ENCODE measurements at regions not wholly inside any gene's neighbourhood (a gene's known extent, or its start where the extent isn't known, plus 50 kb on each side); places are given as distances from the start of the nearest gene placed in this dataset.
A peak's percentile ranks its signal among the peaks of the same experiment; 100 is the strongest.
"Not testable (repeated sequence)": the region's sequence is repeated elsewhere in the genome, so short reads cannot be mapped to it uniquely, and the experiment has no call there.

DNA sequence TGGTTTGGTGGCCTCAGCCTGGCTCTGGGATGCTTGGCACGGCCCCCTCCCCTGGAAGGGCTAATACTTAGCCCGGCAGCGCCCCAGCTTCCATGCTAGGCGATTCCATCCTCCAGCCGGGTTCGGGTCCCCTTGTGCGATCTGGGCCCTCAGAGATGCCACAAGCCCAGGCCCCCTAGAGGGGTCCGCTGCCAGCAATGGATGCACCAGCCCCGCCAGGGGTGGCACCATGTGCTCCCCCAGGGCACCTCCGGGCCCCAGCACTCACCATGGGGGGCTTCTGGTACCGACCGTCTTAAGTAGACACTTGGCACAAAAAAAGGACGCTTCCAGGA, 125.7 kb upstream of the KCTD7 start:
- DNase-seq (no peak), ATAC-seq (no peak)
- no peak overlapping the region for H3K4me3 Mint-ChIP-seq
- H3K4me1 Mint-ChIP-seq (ENCODE audit: low read depth) = peaks cover 5% of the 10 kb centered on the region
- no peaks in the 10 kb centered on the region for H3K36me3 Mint-ChIP-seq (ENCODE audit: low read depth)
- CTCF ChIA-PET = no interaction called here
- no peak overlapping the region for H3K27ac Mint-ChIP-seq
- peaks cover 2% of the 10 kb centered on the region for H3K27me3 Mint-ChIP-seq
- intact Hi-C loops (cut with micrococcal nuclease) = no loop called here
- H3K9me3 Mint-ChIP-seq = no peaks in the 10 kb centered on the region
- POLR2A ChIA-PET = no interaction called here
- no peak for TF ChIP-seq CTCF (IDR thresholded peaks at IDR 0.05)

DNA sequence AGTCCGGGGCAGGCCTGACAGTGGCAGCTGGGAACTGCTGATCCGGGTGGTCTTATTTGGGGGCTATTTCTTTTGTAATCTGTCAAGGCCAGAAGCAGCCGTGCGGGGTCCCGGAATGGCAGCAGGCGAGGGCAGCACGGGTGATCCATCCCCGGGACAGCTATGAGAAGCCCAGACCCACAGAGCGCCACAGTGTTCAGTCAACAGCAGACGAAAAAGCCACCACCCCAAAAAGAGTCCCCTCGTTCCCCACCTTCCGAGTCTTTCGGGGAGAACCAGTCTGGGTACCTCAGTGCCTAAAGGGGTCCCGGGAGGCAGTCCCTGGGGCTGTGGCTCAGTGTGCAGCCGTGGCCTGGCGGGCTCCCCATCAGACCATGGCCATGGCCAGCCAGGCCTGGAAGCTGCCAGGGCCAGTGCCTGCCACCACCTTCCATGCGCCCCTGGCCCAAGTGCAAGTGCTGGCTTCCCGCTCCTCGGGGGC, 125.1 kb upstream of the KCTD7 start:
- Mint-ChIP-seq H3K4me3 (no peak overlapping the region), H3K27me3 (peaks cover 2% of the 10 kb centered on the region), H3K36me3 (ENCODE audit: low read depth) (no peaks in the 10 kb centered on the region), H3K9me3 (no peaks in the 10 kb centered on the region), H3K4me1 (ENCODE audit: low read depth) (peaks cover 5% of the 10 kb centered on the region), H3K27ac (no peak overlapping the region)
- intact Hi-C loops (cut with micrococcal nuclease) = no loop called here
- ChIA-PET CTCF (no interaction called here), POLR2A (no interaction called here)
- no peak for TF ChIP-seq CTCF (IDR thresholded peaks at IDR 0.05)
- DNase-seq (no peak), ATAC-seq (no peak)

- Mint-ChIP-seq H3K9me3 (no peaks in the 10 kb centered on the region), H3K4me1 (ENCODE audit: low read depth) (peaks cover 5% of the 10 kb centered on the region), H3K27me3 (peaks cover 2% of the 10 kb centered on the region), H3K4me3 (no peak overlapping the region), H3K27ac (no peak overlapping the region), H3K36me3 (ENCODE audit: low read depth) (no peaks in the 10 kb centered on the region)
- ChIA-PET CTCF (no interaction called here), POLR2A (no interaction called here)
- ATAC-seq (no peak), DNase-seq (no peak)
- intact Hi-C loops (cut with micrococcal nuclease) = no loop called here
- TF ChIP-seq CTCF (IDR thresholded peaks at IDR 0.05) = no peak
Observed at GRCh38 chr7:66504131-66504530, 124.5 kb upstream of the KCTD7 start.

DNA sequence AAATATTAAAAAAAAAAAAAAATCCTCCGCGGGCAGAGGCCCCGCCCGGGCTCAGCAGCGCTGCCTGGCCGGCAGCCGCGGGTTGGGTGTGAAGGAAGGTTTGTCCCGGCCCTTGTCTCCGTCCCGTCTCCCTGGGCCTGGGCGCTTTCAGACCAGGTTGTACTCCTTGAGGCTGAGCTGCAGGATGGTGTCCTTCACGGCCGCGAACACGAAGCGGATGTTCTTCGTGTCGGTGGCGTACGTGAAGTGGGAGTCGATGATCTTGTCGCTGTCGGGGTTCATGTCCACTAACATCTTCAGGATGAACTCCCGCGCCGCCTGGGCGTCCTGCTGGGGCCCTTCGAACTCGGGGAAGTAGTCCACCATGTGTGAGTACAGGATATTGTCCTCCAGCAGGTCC, 123.7 kb upstream of the KCTD7 start:
- ChIA-PET CTCF (interaction anchor here (1.3 kb wide), 1 partner anchor 91 kb away, joined by 3 read pairs; no protein-coding TSS in a partner anchor), POLR2A (interaction anchor here (1.4 kb wide), 1 partner anchor 11 kb away, joined by 4 read pairs; no protein-coding TSS in a partner anchor)
- H3K4me1 Mint-ChIP-seq (ENCODE audit: low read depth) = peaks cover 5% of the 10 kb centered on the region
- no peak overlapping the region for H3K4me3 Mint-ChIP-seq
- no peak overlapping the region for H3K27ac Mint-ChIP-seq
- ATAC-seq (no peak), DNase-seq (no peak)
- intact Hi-C loops (cut with micrococcal nuclease) = no loop called here
- no peak for TF ChIP-seq CTCF (IDR thresholded peaks at IDR 0.05)
- no peaks in the 10 kb centered on the region for H3K36me3 Mint-ChIP-seq (ENCODE audit: low read depth)
- H3K9me3 Mint-ChIP-seq = no peaks in the 10 kb centered on the region
- peaks cover 2% of the 10 kb centered on the region for H3K27me3 Mint-ChIP-seq

- ATAC-seq (peak; percentile 58), DNase-seq (peak; percentile 63)
- Mint-ChIP-seq H3K36me3 (ENCODE audit: low read depth) (no peaks in the 10 kb centered on the region), H3K27ac (no peak overlapping the region), H3K4me1 (ENCODE audit: low read depth) (peaks cover 5% of the 10 kb centered on the region), H3K4me3 (peak overlapping the region; percentile 45), H3K9me3 (no peaks in the 10 kb centered on the region), H3K27me3 (peaks cover 2% of the 10 kb centered on the region)
- ChIA-PET CTCF (interaction anchor here (1.3 kb wide), 1 partner anchor 92 kb away, joined by 3 read pairs; no protein-coding TSS in a partner anchor), POLR2A (interaction anchor here (1.4 kb wide), 1 partner anchor 12 kb away, joined by 4 read pairs; no protein-coding TSS in a partner anchor)
- TF ChIP-seq CTCF (IDR thresholded peaks at IDR 0.05) = no peak
- intact Hi-C loops (cut with micrococcal nuclease) = no loop called here
Observed at GRCh38 chr7:66505531-66506451, 122.9 kb upstream of the KCTD7 start.

- POLR2A ChIA-PET = interaction anchor here (0.7 to 1.3 kb wide), 2 partner anchors 13 to 23 kb away, joined by 3 to 4 read pairs; no protein-coding TSS in a partner anchor
- H3K27me3 Mint-ChIP-seq; H3K9me3 Mint-ChIP-seq; H3K36me3 Mint-ChIP-seq (ENCODE audit: low read depth); H3K4me1 Mint-ChIP-seq (ENCODE audit: low read depth); CTCF ChIA-PET; H3K27ac Mint-ChIP-seq; intact Hi-C loops (cut with micrococcal nuclease); ATAC-seq: not testable (repeated sequence)
- peak overlapping the region; percentile 45 for H3K4me3 Mint-ChIP-seq
- peak; percentile 21 for DNase-seq
Observed at GRCh38 chr7:66506703-66507102, 122.0 kb upstream of the KCTD7 start.

All from activated CD8-positive, alpha-beta T cell treated with anti-CD3 and anti-CD28 coated beads for 36 hours (primary cell).